Neural progenitor cell (in vitro differentiated cells): ENCODE measurements at regions not wholly inside any gene's neighbourhood (a gene's known extent, or its start where the extent isn't known, plus 50 kb on each side); places are given as distances from the start of the nearest gene placed in this dataset.

Experiments used
- DNase-seq: peaks from one replicate; pipeline ENCODE4 v3.0.0-alpha.2; 2016; ENCODE audit warnings: low spot score
- H2AFZ ChIP-seq: fragments of 200-600 bp; sonication (generic); replicated peaks from 2 replicates; pipeline ENCODE4 v1.6.1; 2016; ENCODE audit warnings: antibody characterized with exemption
- H3F3A ChIP-seq: fragments of 200-600 bp; sonication (generic); 2 replicates; pipeline ENCODE4 v1.6.1; 2016; ENCODE audit warnings: antibody characterized with exemption, low read depth
- H3K27ac ChIP-seq: fragments of 200-600 bp; sonication (generic); 2 replicates; pipeline ENCODE4 v1.5.1; 2016; ENCODE audit warnings: mild to moderate bottlenecking
- H3K27me3 ChIP-seq: fragments of 200-600 bp; sonication (generic); 2 replicates; pipeline ENCODE4 v1.6.1; 2016; ENCODE audit warnings: mild to moderate bottlenecking, moderate library complexity
- H3K36me3 ChIP-seq: fragments of 200-600 bp; sonication (generic); 2 replicates; pipeline ENCODE4 v1.5.1; 2016
- H3K4me1 ChIP-seq: fragments of 200-600 bp; sonication (generic); 2 replicates; pipeline ENCODE4 v1.6.1; 2016; ENCODE audit warnings: mixed run types
- H3K4me2 ChIP-seq: fragments of 200-600 bp; sonication (generic); 2 replicates; pipeline ENCODE4 v1.6.1; 2016
- H3K4me3 ChIP-seq: fragments of 200-600 bp; sonication (generic); 2 replicates; pipeline ENCODE4 v1.5.1; 2016
- H3K79me2 ChIP-seq: fragments of 200-600 bp; sonication (generic); 2 replicates; pipeline ENCODE4 v1.6.1; 2016; ENCODE audit warnings: low read depth
- H3K9ac ChIP-seq: fragments of 200-600 bp; sonication (generic); 2 replicates; pipeline ENCODE4 v1.6.1; 2016
- H3K9me3 ChIP-seq: fragments of 200-600 bp; sonication (generic); 2 replicates; pipeline ENCODE4 v1.5.1; 2016; ENCODE audit warnings: low read depth
- H4K20me1 ChIP-seq: fragments of 200-600 bp; sonication (generic); 2 replicates; pipeline ENCODE4 v1.6.1; 2016; ENCODE audit warnings: low read depth
- H3K27ac Mint-ChIP-seq: 3 replicates; pipeline ENCODE4 v1.8.0; 2021; ENCODE audit warnings: mixed read lengths
- H3K27me3 Mint-ChIP-seq: 2 replicates; pipeline ENCODE4 v1.8.0; 2022; ENCODE audit warnings: low read depth, mild to moderate bottlenecking, inconsistent platforms, moderate library complexity, mixed read lengths; ENCODE audit not compliant: insufficient read depth
- H3K36me3 Mint-ChIP-seq: 3 replicates; pipeline ENCODE4 v1.8.0; 2021; ENCODE audit warnings: mixed read lengths
- H3K4me1 Mint-ChIP-seq: 3 replicates; pipeline ENCODE4 v1.8.0; 2021; ENCODE audit warnings: mixed read lengths
- H3K4me3 Mint-ChIP-seq: 3 replicates; pipeline ENCODE4 v1.8.0; 2021; ENCODE audit warnings: mild to moderate bottlenecking, moderate library complexity, mixed read lengths
- H3K9me3 Mint-ChIP-seq: 3 replicates; pipeline ENCODE4 v1.8.0; 2020; ENCODE audit warnings: mixed read lengths
- EZH2 ChIP-seq: fragments of 200-600 bp; sonication (generic); IDR thresholded peaks from 2 replicates; pipeline ENCODE4 v1.6.1; 2017; ENCODE audit warnings: antibody characterized with exemption, mild to moderate bottlenecking, moderate library complexity
- EZH2phosphoT487 ChIP-seq: fragments of 200-600 bp; sonication (generic); IDR thresholded peaks from 2 replicates; pipeline ENCODE4 v1.6.1; 2017; ENCODE audit warnings: antibody characterized with exemption
- TF ChIP-seq, protein P1 (sequence below): fragments of 200-600 bp; sonication (generic); IDR thresholded peaks from 2 replicates; pipeline ENCODE4 v1.5.1; 2017; ENCODE audit warnings: antibody characterized with exemption, mild to moderate bottlenecking

DNA sequence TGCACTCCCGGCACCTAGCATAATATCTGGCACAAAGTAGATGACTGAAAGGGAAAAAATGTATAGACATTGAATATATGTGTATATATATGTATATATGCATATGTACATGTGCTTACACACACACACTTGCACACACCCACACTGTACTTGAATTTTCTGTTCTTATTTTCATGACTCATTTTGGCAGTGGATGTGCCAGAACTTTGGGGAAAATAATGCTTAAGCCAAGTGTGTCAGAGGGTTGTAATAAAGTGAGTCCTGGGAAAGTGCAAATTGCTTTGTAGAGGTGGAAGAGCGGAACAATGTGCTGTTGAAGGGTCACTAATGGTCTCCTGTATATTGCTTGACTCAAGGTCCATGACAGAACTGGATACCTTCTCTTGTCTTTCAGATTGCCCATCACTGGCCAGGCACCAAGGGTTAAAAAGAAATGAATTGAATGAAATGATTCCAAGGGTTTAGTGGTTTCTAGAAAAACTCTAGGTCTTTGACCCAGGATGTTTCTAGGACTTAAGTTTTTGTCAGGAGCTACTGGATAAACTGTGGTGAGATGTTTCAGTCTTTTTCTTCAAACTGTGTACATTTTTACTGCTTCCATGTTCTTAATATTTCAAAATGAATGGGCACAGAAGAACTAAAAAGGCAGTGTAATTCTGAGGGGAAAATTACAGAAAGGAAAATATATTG is 129.9 kb upstream of the MOCS2 start:
- H3K27ac Mint-ChIP-seq = no peak overlapping the region
- Histone ChIP-seq H3K9me3 (no peaks in the 10 kb centered on the region), H3K36me3 (no peaks in the 10 kb centered on the region), H3K4me1 (no peaks in the 10 kb centered on the region), H3K4me2 (no peak overlapping the region), H3K27ac (no peak overlapping the region), H3K9ac (no peak overlapping the region), H3K4me3 (no peak overlapping the region), H4K20me1 (no peaks in the 10 kb centered on the region), H3K79me2 (no peaks in the 10 kb centered on the region), H2AFZ (no peak overlapping the region), H3F3A (no peaks in the 10 kb centered on the region), H3K27me3 (no peaks in the 10 kb centered on the region)
- H3K27me3 Mint-ChIP-seq = no peaks in the 10 kb centered on the region
- DNase-seq = no peak
- no peaks in the 10 kb centered on the region for H3K36me3 Mint-ChIP-seq
- TF ChIP-seq EZH2phosphoT487 = no peak
- no peak for TF ChIP-seq EZH2
- TF ChIP-seq, protein P1, sequence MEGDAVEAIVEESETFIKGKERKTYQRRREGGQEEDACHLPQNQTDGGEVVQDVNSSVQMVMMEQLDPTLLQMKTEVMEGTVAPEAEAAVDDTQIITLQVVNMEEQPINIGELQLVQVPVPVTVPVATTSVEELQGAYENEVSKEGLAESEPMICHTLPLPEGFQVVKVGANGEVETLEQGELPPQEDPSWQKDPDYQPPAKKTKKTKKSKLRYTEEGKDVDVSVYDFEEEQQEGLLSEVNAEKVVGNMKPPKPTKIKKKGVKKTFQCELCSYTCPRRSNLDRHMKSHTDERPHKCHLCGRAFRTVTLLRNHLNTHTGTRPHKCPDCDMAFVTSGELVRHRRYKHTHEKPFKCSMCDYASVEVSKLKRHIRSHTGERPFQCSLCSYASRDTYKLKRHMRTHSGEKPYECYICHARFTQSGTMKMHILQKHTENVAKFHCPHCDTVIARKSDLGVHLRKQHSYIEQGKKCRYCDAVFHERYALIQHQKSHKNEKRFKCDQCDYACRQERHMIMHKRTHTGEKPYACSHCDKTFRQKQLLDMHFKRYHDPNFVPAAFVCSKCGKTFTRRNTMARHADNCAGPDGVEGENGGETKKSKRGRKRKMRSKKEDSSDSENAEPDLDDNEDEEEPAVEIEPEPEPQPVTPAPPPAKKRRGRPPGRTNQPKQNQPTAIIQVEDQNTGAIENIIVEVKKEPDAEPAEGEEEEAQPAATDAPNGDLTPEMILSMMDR = no peak
- H3K9me3 Mint-ChIP-seq = no peaks in the 10 kb centered on the region
- no peak overlapping the region for H3K4me3 Mint-ChIP-seq
- no peaks in the 10 kb centered on the region for H3K4me1 Mint-ChIP-seq

DNA sequence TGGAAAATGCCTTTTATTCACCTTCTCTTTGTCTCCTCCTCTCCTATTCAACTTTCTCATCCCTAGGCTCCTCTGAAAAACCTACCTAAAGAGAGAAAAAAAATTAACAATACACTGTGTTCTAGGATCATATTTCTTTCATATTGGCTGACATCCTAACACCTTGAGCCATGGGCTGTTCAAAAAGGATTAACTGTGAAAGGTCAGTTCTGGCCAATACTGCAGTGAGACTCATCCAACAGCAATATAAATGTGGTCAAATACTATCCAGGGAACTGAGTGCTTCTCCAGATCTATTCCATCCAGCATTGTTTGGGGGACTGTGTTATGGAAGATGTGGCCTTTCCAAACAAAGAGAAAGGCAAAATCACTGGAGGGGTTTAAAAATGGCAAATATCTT is 131.1 kb upstream of the MOCS2 start:
- no peak overlapping the region for H2AFZ ChIP-seq

GRCh38 chr5:53241572-53241971 is 132.0 kb upstream of the MOCS2 start:
- Histone ChIP-seq H3K9me3 (no peaks in the 10 kb centered on the region), H3F3A (no peaks in the 10 kb centered on the region), H3K4me2 (no peak overlapping the region), H3K4me1 (no peaks in the 10 kb centered on the region), H3K4me3 (no peak overlapping the region), H2AFZ (no peak overlapping the region), H3K79me2 (no peaks in the 10 kb centered on the region), H3K27ac (no peak overlapping the region), H3K36me3 (no peaks in the 10 kb centered on the region), H3K27me3 (no peaks in the 10 kb centered on the region), H4K20me1 (no peaks in the 10 kb centered on the region), H3K9ac (no peak overlapping the region)
- no peak for DNase-seq
- Mint-ChIP-seq H3K36me3 (no peaks in the 10 kb centered on the region), H3K4me1 (no peaks in the 10 kb centered on the region), H3K27me3 (no peaks in the 10 kb centered on the region), H3K4me3 (no peak overlapping the region), H3K9me3 (no peaks in the 10 kb centered on the region), H3K27ac (no peak overlapping the region)
- TF ChIP-seq EZH2 = no peak
- no peak for TF ChIP-seq EZH2phosphoT487
- TF ChIP-seq, protein P1 = no peak

More for the DNA sequence above, 131.1 kb upstream of the MOCS2 start:
- no peaks in the 10 kb centered on the region for H3K36me3 Mint-ChIP-seq
- H3K79me2 ChIP-seq = no peaks in the 10 kb centered on the region
- H3K27me3 ChIP-seq = no peaks in the 10 kb centered on the region
- no peaks in the 10 kb centered on the region for H3K4me1 ChIP-seq
- no peak overlapping the region for H3K27ac Mint-ChIP-seq
- no peaks in the 10 kb centered on the region for H3K9me3 Mint-ChIP-seq
- H3K9ac ChIP-seq = no peak overlapping the region
- H3K36me3 ChIP-seq = no peaks in the 10 kb centered on the region
- no peak overlapping the region for H3K4me3 Mint-ChIP-seq
- H3K4me1 Mint-ChIP-seq = no peaks in the 10 kb centered on the region
- no peak for DNase-seq
- no peak overlapping the region for H3K4me3 ChIP-seq
- H3K4me2 ChIP-seq = no peak overlapping the region
- H3K27me3 Mint-ChIP-seq = no peaks in the 10 kb centered on the region
- H3K27ac ChIP-seq = no peak overlapping the region
- no peaks in the 10 kb centered on the region for H3K9me3 ChIP-seq
- H4K20me1 ChIP-seq = no peaks in the 10 kb centered on the region
- no peaks in the 10 kb centered on the region for H3F3A ChIP-seq
- TF ChIP-seq EZH2phosphoT487 (no peak), EZH2 (no peak)
- TF ChIP-seq, protein P1 = no peak
